ENCODE measurements at regions not wholly inside any gene's neighbourhood (a gene's known extent, or its start where the extent isn't known, plus 50 kb on each side); places are given as distances from the start of the nearest gene placed in this dataset.

- no peak for DNase-seq
Measured at GRCh38 chr19:31502536-31503170, 153.4 kb upstream of the TSHZ3 start.

GRCh38 chr19:31503211-31503610 is 154.0 kb upstream of the TSHZ3 start:
- DNase-seq = no peak

- DNase-seq = no peak
Measured at GRCh38 chr19:31504221-31504620, 155.0 kb upstream of the TSHZ3 start.

GRCh38 chr19:31505596-31505910 is 156.3 kb upstream of the TSHZ3 start:
- DNase-seq = no peak

GRCh38 chr19:31506102-31506501 is 156.9 kb upstream of the TSHZ3 start:
- no peak for DNase-seq

GRCh38 chr19:31510635-31511034 is 161.4 kb upstream of the TSHZ3 start:
- DNase-seq = no peak

- DNase-seq = no peak
Measured at GRCh38 chr19:31511098-31511497, 161.9 kb upstream of the TSHZ3 start.

GRCh38 chr19:31511696-31512095 is 162.5 kb upstream of the TSHZ3 start:
- no peak for DNase-seq

- no peak for DNase-seq
Measured at GRCh38 chr19:31512181-31512970, 163.1 kb upstream of the TSHZ3 start.

- no peak for DNase-seq
Measured at GRCh38 chr19:31513841-31514240, 164.6 kb upstream of the TSHZ3 start.

- DNase-seq = no peak
Measured at GRCh38 chr19:31515931-31516330, 166.7 kb upstream of the TSHZ3 start.

- no peak for DNase-seq
Measured at GRCh38 chr19:31516756-31517155, 167.5 kb upstream of the TSHZ3 start.

GRCh38 chr19:31517224-31518180 is 168.3 kb upstream of the TSHZ3 start:
- no peak for DNase-seq

GRCh38 chr19:31518216-31519020 is 169.2 kb upstream of the TSHZ3 start:
- no peak for DNase-seq

GRCh38 chr19:31519256-31519655 is 170.0 kb upstream of the TSHZ3 start:
- no peak for DNase-seq

GRCh38 chr19:31519908-31520307 is 170.7 kb upstream of the TSHZ3 start:
- no peak for DNase-seq

GRCh38 chr19:31520633-31521032 is 171.4 kb upstream of the TSHZ3 start:
- no peak for DNase-seq

- no peak for DNase-seq
Measured at GRCh38 chr19:31525610-31526147, 176.4 kb upstream of the TSHZ3 start.

GRCh38 chr19:31527443-31527842 is 178.2 kb upstream of the TSHZ3 start:
- no peak for DNase-seq

GRCh38 chr19:31528261-31528660 is 179.0 kb upstream of the TSHZ3 start:
- no peak for DNase-seq

- DNase-seq = no peak
Measured at GRCh38 chr19:31529121-31529520, 179.9 kb upstream of the TSHZ3 start.

GRCh38 chr19:31530781-31531180 is 181.5 kb upstream of the TSHZ3 start:
- DNase-seq = no peak
